PC-9 (cell line): ENCODE measurements at regions not wholly inside any gene's neighbourhood (a gene's known extent, or its start where the extent isn't known, plus 50 kb on each side); places are given as distances from the start of the nearest gene placed in this dataset.
"Not testable (repeated sequence)": the region's sequence is repeated elsewhere in the genome, so short reads cannot be mapped to it uniquely, and the experiment has no call there.

Experiments used
- BruUV-seq: library from RNA; stranded (reverse); fragments of 400-500 nt; replicated peaks from 2 replicates; lab custom pipeline; 2021; lab: Mats Ljungman, UMichigan
- CTCF ChIA-PET: fragments of 300-600 bp; sonication (Branson Sonifier 250); formaldehyde crosslinking; loops from one replicate; lab custom pipeline; 2022; ENCODE audit warnings: antibody characterized with exemption; lab: Charles Lee
- POLR2A ChIA-PET: fragments of 300-600 bp; sonication (Branson Sonifier 250); formaldehyde crosslinking; loops from one replicate; lab custom pipeline; 2022; ENCODE audit warnings: antibody characterized with exemption; ENCODE audit not compliant: unreplicated experiment; lab: Charles Lee
- DNase-seq, 2 experiments: peaks; one replicate each; pipeline versions ENCODE4 v3.0.0 to v3.0.0-alpha.2; 2015 to 2022; ENCODE audit warnings: mixed read lengths in 1 of 2
- H2AFZ ChIP-seq: fragments of 200-600 bp; sonication (generic); 2 replicates; pipeline ENCODE4 v1.8.1; 2017; ENCODE audit warnings: antibody characterized with exemption
- H3F3A ChIP-seq: fragments of 200-600 bp; sonication (generic); 2 replicates; pipeline ENCODE4 v1.8.1; 2017; ENCODE audit warnings: antibody characterized with exemption, mild to moderate bottlenecking, low read depth; ENCODE audit not compliant: insufficient read depth
- H3K27ac ChIP-seq: fragments of 200-600 bp; sonication (generic); 2 replicates; pipeline ENCODE4 v1.6.1; 2016; ENCODE audit warnings: mixed run types
- H3K27me3 ChIP-seq: fragments of 200-600 bp; sonication (generic); 2 replicates; pipeline ENCODE4 v1.6.1; 2016; ENCODE audit warnings: low read depth, mixed run types; ENCODE audit not compliant: insufficient read depth
- H3K36me3 ChIP-seq: fragments of 200-600 bp; sonication (generic); 2 replicates; pipeline ENCODE4 v1.6.1; 2016; ENCODE audit warnings: low read depth, mixed run types
- H3K4me1 ChIP-seq: fragments of 200-600 bp; sonication (generic); replicated peaks from 2 replicates; pipeline ENCODE4 v1.6.1; 2016; ENCODE audit warnings: mixed run types; ENCODE audit not compliant: insufficient read depth
- H3K4me2 ChIP-seq: fragments of 200-600 bp; sonication (generic); 2 replicates; pipeline ENCODE4 v1.6.1; 2017; ENCODE audit warnings: mixed run types
- H3K4me3 ChIP-seq: fragments of 200-600 bp; sonication (generic); 2 replicates; pipeline ENCODE4 v1.6.1; 2016; ENCODE audit warnings: mixed run types
- H3K79me2 ChIP-seq: fragments of 200-600 bp; sonication (generic); 2 replicates; pipeline ENCODE4 v1.6.1; 2017; ENCODE audit warnings: low read depth, mixed run types
- H3K9me2 ChIP-seq: fragments of 200-600 bp; sonication (generic); 2 replicates; pipeline ENCODE4 v1.8.1; 2017; ENCODE audit warnings: mild to moderate bottlenecking; ENCODE audit not compliant: insufficient read depth
- H3K9me3 ChIP-seq: fragments of 200-600 bp; sonication (generic); 2 replicates; pipeline ENCODE4 v1.8.1; 2016; ENCODE audit warnings: low read depth; ENCODE audit not compliant: insufficient read depth
- H4K20me1 ChIP-seq: fragments of 200-600 bp; sonication (generic); 2 replicates; pipeline ENCODE4 v1.8.1; 2017; ENCODE audit not compliant: insufficient read depth
- CTCF ChIP-seq: fragments of 200-600 bp; sonication (generic); conservative IDR thresholded peaks from 2 replicates; pipeline ENCODE4 v1.6.1; 2017; ENCODE audit warnings: mixed run types, antibody characterized with exemption, mild to moderate bottlenecking, moderate library complexity
- EZH2 ChIP-seq: fragments of 200-600 bp; sonication (generic); IDR thresholded peaks from 2 replicates; pipeline ENCODE4 v1.8.0; 2017; ENCODE audit warnings: antibody characterized with exemption, low read depth
- intact Hi-C: fragments of 100-400 bp; cut with micrococcal nuclease; formaldehyde crosslinking; loops from one replicate; pipeline ENCODE4 v1.10.0; 2022; ENCODE audit not compliant: unreplicated experiment

- intact Hi-C loops, result no loop called here
- Histone ChIP-seq H3K79me2 (no peaks in the 10 kb centered on the region), H3F3A (no peaks in the 10 kb centered on the region), H3K4me1 (no peaks in the 10 kb centered on the region), H3K4me3 (no peak overlapping the region), H3K4me2 (no peak overlapping the region), H4K20me1 (no peaks in the 10 kb centered on the region), H3K36me3 (no peaks in the 10 kb centered on the region), H3K9me2 (no peaks in the 10 kb centered on the region), H3K27ac (no peak overlapping the region), H2AFZ (no peak overlapping the region), H3K9me3 (no peaks in the 10 kb centered on the region), H3K27me3 (peaks cover 58% of the 10 kb centered on the region)
- BruUV-seq, result no TSS peak
- no peak for TF ChIP-seq CTCF
- DNase-seq, result no peak
- ChIA-PET CTCF (no interaction called here), POLR2A (no interaction called here)
These were observed 138.6 kb upstream of the NKX1-1 start for GRCh38 chr4:1544861-1545281.

GRCh38 chr4:1544435-1544834, 138.2 kb upstream of the NKX1-1 start:
- DNase-seq, BruUV-seq, CTCF ChIA-PET, POLR2A ChIA-PET, H3K9me3 ChIP-seq, H3F3A ChIP-seq, H3K4me3 ChIP-seq, H3K79me2 ChIP-seq, H3K27ac ChIP-seq, H3K36me3 ChIP-seq, H3K4me2 ChIP-seq, intact Hi-C loops, H3K9me2 ChIP-seq, H4K20me1 ChIP-seq, H2AFZ ChIP-seq, H3K4me1 ChIP-seq: not testable (repeated sequence)
- H3K27me3 ChIP-seq, result peaks cover 56% of the 10 kb centered on the region

GRCh38 chr4:1543976-1544375, 137.7 kb upstream of the NKX1-1 start:
- H3K9me3 ChIP-seq, result no peaks in the 10 kb centered on the region
- BruUV-seq, result no TSS peak
- POLR2A ChIA-PET, result no interaction called here
- no peak overlapping the region for H2AFZ ChIP-seq
- H3K27ac ChIP-seq, result no peak overlapping the region
- intact Hi-C loops, result no loop called here
- CTCF ChIA-PET, result no interaction called here
- no peaks in the 10 kb centered on the region for H3K79me2 ChIP-seq
- no peaks in the 10 kb centered on the region for H4K20me1 ChIP-seq
- no peaks in the 10 kb centered on the region for H3F3A ChIP-seq
- TF ChIP-seq EZH2, result no peak
- no peak for TF ChIP-seq CTCF
- H3K36me3 ChIP-seq, result no peaks in the 10 kb centered on the region
- no peaks in the 10 kb centered on the region for H3K9me2 ChIP-seq
- no peak for DNase-seq
- H3K4me3 ChIP-seq, result no peak overlapping the region
- no peak overlapping the region for H3K4me2 ChIP-seq
- H3K4me1 ChIP-seq, result no peaks in the 10 kb centered on the region
- peaks cover 56% of the 10 kb centered on the region for H3K27me3 ChIP-seq

GRCh38 chr4:1543561-1543960, 137.3 kb upstream of the NKX1-1 start:
- no TSS peak for BruUV-seq
- POLR2A ChIA-PET, result no interaction called here

More at GRCh38 chr4:1543561-1543960, 137.3 kb upstream of the NKX1-1 start:
- intact Hi-C loops, result no loop called here
- H3K27ac ChIP-seq, result no peak overlapping the region
- no peaks in the 10 kb centered on the region for H3F3A ChIP-seq
- no peaks in the 10 kb centered on the region for H3K9me2 ChIP-seq
- TF ChIP-seq EZH2 (no peak), CTCF (no peak)
- H4K20me1 ChIP-seq, result no peaks in the 10 kb centered on the region
- CTCF ChIA-PET, result no interaction called here
- no peaks in the 10 kb centered on the region for H3K36me3 ChIP-seq
- H3K4me3 ChIP-seq, result no peak overlapping the region
- H3K27me3 ChIP-seq, result peaks cover 57% of the 10 kb centered on the region
- no peaks in the 10 kb centered on the region for H3K9me3 ChIP-seq
- no peaks in the 10 kb centered on the region for H3K79me2 ChIP-seq
- no peak overlapping the region for H2AFZ ChIP-seq
- DNase-seq, result no peak
- no peak overlapping the region for H3K4me2 ChIP-seq
- H3K4me1 ChIP-seq, result no peaks in the 10 kb centered on the region
